Activated CD8-positive, alpha-beta T cell treated with anti-CD3 and anti-CD28 coated beads, Interleukin-2, amount 10 ng/mL, durations not matched to agents 7 days and 5 days (primary cell): ENCODE measurements at regions not wholly inside any gene's neighbourhood (a gene's known extent, or its start where the extent isn't known, plus 50 kb on each side); places are given as distances from the start of the nearest gene placed in this dataset.

Experiments used
- ATAC-seq: fragments of 150-1000 bp; cut with Tn5 transposase; one replicate; pipeline ENCODE4 v1.10.0; 2021; ENCODE audit warnings: moderate library complexity
- CTCF ChIA-PET: fragments of 350-600 bp; sonication (Branson Sonifier 250); formaldehyde crosslinking; loops from one replicate; lab custom pipeline; 2021; ENCODE audit warnings: antibody characterized with exemption; lab: Charles Lee
- POLR2A ChIA-PET: fragments of 350-600 bp; sonication (Branson Sonifier 250); formaldehyde crosslinking; loops from one replicate; lab custom pipeline; 2021; ENCODE audit warnings: antibody characterized with exemption; lab: Charles Lee
- DNase-seq: peaks from one replicate; pipeline ENCODE4 v3.0.0-alpha.2; 2020
- H3K27ac Mint-ChIP-seq: one replicate; pipeline ENCODE4 v1.8.0; 2021; ENCODE audit warnings: mild to moderate bottlenecking, mixed read lengths
- H3K27me3 Mint-ChIP-seq: one replicate; pipeline ENCODE4 v1.8.0; 2021; ENCODE audit warnings: low read depth, mixed read lengths
- H3K36me3 Mint-ChIP-seq: one replicate; pipeline ENCODE4 v1.8.0; 2021; ENCODE audit warnings: low read depth, mixed read lengths
- H3K4me1 Mint-ChIP-seq: one replicate; pipeline ENCODE4 v1.8.0; 2021; ENCODE audit warnings: low read depth, mixed read lengths
- H3K4me3 Mint-ChIP-seq: one replicate; pipeline ENCODE4 v1.8.0; 2021; ENCODE audit warnings: mild to moderate bottlenecking, mixed read lengths
- H3K9me3 Mint-ChIP-seq: one replicate; pipeline ENCODE4 v1.8.0; 2022; ENCODE audit warnings: mixed read lengths; ENCODE audit not compliant: insufficient read depth

DNA sequence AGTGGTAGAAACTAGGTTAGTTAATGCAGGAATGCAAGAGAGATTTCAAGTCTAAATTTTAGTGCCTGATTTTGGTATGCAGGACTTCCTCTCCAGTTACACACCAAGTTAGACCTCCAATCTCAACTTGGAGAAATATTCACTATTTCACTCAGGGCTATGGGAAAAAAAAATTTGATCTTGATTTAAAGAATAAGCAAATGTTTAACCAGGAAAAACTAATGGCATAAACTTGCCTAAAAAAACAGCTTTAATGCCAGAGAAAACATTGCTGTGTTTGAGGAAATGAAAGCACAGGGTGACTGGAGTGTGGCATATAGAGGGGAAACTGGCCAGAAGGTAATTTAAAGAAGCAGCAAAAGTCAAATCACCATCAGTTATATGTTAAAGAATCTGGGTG, 575.4 kb upstream of the LRRC4C start:
- Mint-ChIP-seq H3K4me1 (no peaks in the 10 kb centered on the region), H3K27me3 (no peaks in the 10 kb centered on the region), H3K9me3 (peaks cover 21% of the 10 kb centered on the region), H3K27ac (no peak overlapping the region), H3K36me3 (no peaks in the 10 kb centered on the region), H3K4me3 (no peak overlapping the region)
- ChIA-PET POLR2A (no interaction called here), CTCF (no interaction called here)
- no peak for DNase-seq
- ATAC-seq, result no peak

DNA sequence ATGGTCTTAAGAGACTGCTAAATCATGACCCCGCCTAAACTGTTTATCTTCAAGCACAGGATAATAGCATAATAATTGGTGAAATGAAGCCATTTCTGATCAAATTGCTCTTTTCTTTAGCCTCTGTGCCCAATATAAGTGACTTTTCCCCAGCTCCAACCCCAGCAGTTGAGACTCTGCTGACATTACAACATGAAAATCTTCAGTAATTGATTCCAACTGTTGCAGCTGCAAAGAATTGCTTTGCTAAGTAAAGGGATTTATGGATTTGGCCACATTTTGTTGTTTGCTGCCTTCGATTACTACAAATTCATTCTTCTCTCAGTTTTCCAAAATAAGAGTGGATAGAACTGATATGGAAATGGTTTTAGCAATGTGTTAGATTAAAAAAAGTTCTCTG, 576.7 kb upstream of the LRRC4C start:
- ATAC-seq (no peak), DNase-seq (no peak)
- ChIA-PET CTCF (no interaction called here), POLR2A (no interaction called here)
- Mint-ChIP-seq H3K4me3 (no peak overlapping the region), H3K4me1 (no peaks in the 10 kb centered on the region), H3K27me3 (no peaks in the 10 kb centered on the region), H3K36me3 (no peaks in the 10 kb centered on the region), H3K27ac (no peak overlapping the region), H3K9me3 (peaks cover 21% of the 10 kb centered on the region)

DNA sequence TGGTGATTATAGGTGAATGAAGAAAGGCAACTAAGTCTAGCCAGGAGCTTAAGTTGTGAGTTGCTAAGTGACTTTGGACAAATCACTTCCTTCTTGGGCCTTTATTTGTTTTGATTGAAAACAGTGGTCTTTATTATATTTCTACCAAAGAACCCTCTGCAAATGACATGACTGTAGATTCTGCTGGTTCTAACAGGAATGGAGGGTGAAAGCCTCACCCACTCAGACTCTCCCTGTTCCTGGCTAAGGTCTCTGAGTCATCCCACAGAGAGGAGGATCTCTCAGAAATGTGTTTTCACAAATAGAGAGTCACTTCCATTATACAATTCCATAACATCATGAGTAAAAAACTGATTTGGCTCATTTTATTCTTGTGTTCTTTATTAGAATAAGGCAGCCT, 583.9 kb upstream of the LRRC4C start:
- POLR2A ChIA-PET, result no interaction called here
- Mint-ChIP-seq H3K27me3 (no peaks in the 10 kb centered on the region), H3K36me3 (no peaks in the 10 kb centered on the region), H3K4me3 (no peak overlapping the region), H3K27ac (no peak overlapping the region), H3K4me1 (no peaks in the 10 kb centered on the region), H3K9me3 (peaks cover 21% of the 10 kb centered on the region)
- CTCF ChIA-PET, result no interaction called here
- ATAC-seq, result no peak
- no peak for DNase-seq

DNA sequence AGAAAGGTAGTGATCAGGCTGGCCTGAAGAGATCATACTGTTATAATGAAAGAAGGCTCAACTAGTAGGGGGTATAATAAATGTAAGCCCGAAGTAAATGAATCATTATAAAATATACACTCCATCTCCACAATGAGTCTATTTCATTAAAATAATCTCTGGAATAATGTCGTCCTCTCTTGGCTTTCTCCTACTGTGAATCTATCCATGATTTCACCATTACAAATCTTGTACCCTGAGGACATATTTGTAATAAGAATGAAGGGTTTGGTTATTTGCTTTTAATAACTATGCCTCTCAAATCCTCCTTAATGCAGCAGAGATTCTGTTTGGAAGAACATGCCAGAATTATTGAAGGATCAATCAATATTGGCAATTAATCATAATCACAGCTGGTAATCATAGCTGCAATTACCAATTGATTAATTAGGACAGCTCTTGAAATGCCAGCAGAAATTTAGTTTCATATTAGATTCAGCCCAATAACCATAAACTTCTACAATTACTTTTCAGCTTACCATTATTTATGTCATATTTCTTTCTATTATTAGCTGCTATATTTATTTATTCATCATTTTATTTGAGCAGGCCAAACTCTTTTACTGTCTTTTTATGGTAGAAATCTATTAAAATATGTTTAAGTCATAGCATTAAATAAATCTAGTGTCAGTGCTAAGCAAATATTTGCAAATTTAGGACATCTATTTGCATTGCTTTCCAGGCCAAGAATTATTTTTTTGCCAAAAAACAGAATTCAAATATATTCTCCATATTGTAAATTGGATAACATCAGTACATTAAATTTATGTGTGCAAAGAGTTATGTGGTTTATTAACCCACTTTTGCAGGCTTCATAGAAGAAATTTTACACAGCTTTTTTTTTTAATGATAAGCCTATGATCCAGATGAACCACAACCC, 588.4 kb upstream of the LRRC4C start:
- no peaks in the 10 kb centered on the region for H3K36me3 Mint-ChIP-seq
- CTCF ChIA-PET, result no interaction called here
- no peak overlapping the region for H3K27ac Mint-ChIP-seq
- no peaks in the 10 kb centered on the region for H3K4me1 Mint-ChIP-seq
- H3K27me3 Mint-ChIP-seq, result no peaks in the 10 kb centered on the region
- ATAC-seq (no peak), DNase-seq (no peak)
- H3K4me3 Mint-ChIP-seq, result no peak overlapping the region
- peaks cover 14% of the 10 kb centered on the region for H3K9me3 Mint-ChIP-seq
- POLR2A ChIA-PET, result no interaction called here

DNA sequence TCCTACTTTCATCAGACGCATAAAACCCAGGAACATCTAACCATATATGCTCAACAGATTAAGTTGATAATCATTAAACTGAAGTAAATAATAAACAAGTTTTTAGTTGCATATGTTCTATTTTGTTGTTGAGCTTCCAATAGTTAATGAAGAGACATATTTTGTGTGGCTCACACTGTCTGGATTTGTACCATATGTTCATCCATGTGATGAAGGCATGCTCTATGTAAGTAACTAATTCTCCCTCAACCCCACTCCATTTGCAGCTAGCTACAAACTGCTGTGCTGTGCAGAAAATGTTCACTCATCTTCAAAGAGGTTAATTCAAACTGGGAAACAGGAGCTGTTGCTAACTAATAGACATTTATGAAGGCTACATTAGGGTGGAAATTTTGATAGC, 589.7 kb upstream of the LRRC4C start:
- Mint-ChIP-seq H3K4me1 (no peaks in the 10 kb centered on the region), H3K27me3 (no peaks in the 10 kb centered on the region), H3K27ac (no peak overlapping the region), H3K36me3 (no peaks in the 10 kb centered on the region), H3K4me3 (no peak overlapping the region), H3K9me3 (peaks cover 14% of the 10 kb centered on the region)
- POLR2A ChIA-PET, result no interaction called here
- no peak for ATAC-seq
- CTCF ChIA-PET, result no interaction called here
- DNase-seq, result no peak

DNA sequence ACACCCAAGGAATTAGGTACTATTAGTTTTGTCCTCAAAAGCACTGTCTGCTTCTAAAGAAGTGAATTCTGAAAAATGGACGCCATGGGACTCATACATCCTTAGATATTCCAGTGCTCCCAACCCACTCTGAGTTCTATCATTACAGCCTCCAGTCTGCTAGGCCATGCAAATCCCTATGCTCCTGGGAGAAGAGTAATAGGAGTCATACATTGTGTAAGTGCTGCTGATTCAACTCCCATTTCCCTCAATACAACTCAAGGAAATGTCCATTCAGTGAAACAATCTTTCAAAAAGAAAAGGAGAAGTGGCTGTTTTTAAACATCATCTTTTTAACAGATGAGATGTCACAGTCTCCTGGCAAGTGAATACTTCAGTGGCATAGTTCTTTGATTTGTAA, 590.2 kb upstream of the LRRC4C start:
- CTCF ChIA-PET, result no interaction called here
- H3K27me3 Mint-ChIP-seq, result no peaks in the 10 kb centered on the region
- DNase-seq, result no peak
- ATAC-seq, result no peak
- H3K4me3 Mint-ChIP-seq, result no peak overlapping the region
- H3K9me3 Mint-ChIP-seq, result peaks cover 15% of the 10 kb centered on the region
- no peak overlapping the region for H3K27ac Mint-ChIP-seq
- no peaks in the 10 kb centered on the region for H3K4me1 Mint-ChIP-seq
- no peaks in the 10 kb centered on the region for H3K36me3 Mint-ChIP-seq
- POLR2A ChIA-PET, result no interaction called here

DNA sequence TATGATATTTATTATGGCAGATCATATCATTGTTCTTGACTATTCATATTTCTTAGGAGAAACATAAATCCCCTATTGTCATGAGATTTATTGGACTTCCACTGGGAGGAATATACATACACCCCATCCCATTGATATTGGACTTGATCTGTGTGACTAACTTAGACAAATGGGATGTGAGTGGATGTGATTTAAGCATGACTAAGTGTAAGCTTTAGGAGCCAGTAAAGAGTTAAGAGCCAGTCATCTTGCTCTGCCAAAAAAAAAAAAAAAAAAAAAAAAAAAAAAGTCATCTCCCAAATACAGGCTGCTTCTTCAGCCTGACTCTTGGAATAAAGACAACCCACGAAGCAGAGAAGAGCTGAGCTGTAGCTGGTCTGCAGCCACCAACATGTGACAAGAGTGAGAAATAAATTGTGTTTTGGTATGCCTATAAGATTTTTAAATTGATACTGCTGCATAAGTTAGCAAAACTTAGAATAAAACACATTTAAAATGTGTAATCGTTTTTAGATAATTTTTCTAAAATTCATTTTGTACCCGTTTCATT, 595.0 kb upstream of the LRRC4C start:
- no peak for ATAC-seq
- DNase-seq, result no peak
- POLR2A ChIA-PET, result no interaction called here
- CTCF ChIA-PET, result no interaction called here
- H3K27me3 Mint-ChIP-seq, result no peaks in the 10 kb centered on the region
- no peaks in the 10 kb centered on the region for H3K4me1 Mint-ChIP-seq
- H3K4me3 Mint-ChIP-seq, result no peak overlapping the region
- peaks cover 9% of the 10 kb centered on the region for H3K9me3 Mint-ChIP-seq
- H3K36me3 Mint-ChIP-seq, result no peaks in the 10 kb centered on the region
- H3K27ac Mint-ChIP-seq, result no peak overlapping the region

DNA sequence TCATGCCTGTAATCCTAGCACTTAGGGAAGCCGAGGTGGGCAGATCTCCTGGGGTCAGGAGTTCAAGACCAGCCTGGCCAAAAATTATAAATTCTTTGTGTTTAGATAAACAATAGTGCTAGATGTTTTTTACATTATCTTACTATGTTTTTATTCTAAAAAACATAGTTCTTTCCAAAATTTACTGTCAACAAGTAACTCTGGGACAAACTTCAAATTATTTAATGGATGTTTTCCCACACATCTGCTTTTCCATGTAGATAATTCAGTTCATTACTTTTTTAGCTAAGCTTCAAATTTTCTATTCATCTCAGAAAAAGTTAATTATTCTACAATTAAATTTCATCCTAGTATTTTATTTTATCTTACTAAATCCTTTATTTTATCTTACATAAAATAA, 596.2 kb upstream of the LRRC4C start:
- no peak overlapping the region for H3K27ac Mint-ChIP-seq
- H3K36me3 Mint-ChIP-seq, result no peaks in the 10 kb centered on the region
- no peaks in the 10 kb centered on the region for H3K27me3 Mint-ChIP-seq
- peaks cover 9% of the 10 kb centered on the region for H3K9me3 Mint-ChIP-seq
- ATAC-seq (no peak), DNase-seq (no peak)
- ChIA-PET CTCF (no interaction called here), POLR2A (no interaction called here)
- H3K4me3 Mint-ChIP-seq, result no peak overlapping the region
- H3K4me1 Mint-ChIP-seq, result no peaks in the 10 kb centered on the region

DNA sequence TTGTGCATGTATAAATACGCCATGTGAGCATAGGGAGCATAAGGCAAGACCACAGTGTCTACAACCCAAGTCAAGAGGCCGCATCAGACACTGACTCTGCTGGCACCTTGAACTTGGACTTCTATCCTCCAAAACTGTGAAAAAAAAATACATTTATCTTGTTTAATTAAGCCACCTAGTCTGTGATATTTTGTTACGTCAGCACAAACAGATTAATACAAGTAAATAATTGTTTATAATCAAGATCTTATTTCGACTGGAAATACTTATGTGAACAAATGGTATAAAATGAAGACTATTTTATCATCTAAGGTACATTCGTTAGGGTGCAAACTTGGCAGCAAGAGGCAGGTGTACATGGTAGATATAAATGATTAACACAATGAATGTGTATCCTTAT, 599.3 kb upstream of the LRRC4C start:
- H3K36me3 Mint-ChIP-seq, result no peaks in the 10 kb centered on the region
- H3K4me3 Mint-ChIP-seq, result no peak overlapping the region
- H3K27me3 Mint-ChIP-seq, result no peaks in the 10 kb centered on the region
- no peak overlapping the region for H3K27ac Mint-ChIP-seq
- DNase-seq (no peak), ATAC-seq (no peak)
- H3K9me3 Mint-ChIP-seq, result peaks cover 15% of the 10 kb centered on the region
- ChIA-PET CTCF (no interaction called here), POLR2A (no interaction called here)
- H3K4me1 Mint-ChIP-seq, result no peaks in the 10 kb centered on the region

DNA sequence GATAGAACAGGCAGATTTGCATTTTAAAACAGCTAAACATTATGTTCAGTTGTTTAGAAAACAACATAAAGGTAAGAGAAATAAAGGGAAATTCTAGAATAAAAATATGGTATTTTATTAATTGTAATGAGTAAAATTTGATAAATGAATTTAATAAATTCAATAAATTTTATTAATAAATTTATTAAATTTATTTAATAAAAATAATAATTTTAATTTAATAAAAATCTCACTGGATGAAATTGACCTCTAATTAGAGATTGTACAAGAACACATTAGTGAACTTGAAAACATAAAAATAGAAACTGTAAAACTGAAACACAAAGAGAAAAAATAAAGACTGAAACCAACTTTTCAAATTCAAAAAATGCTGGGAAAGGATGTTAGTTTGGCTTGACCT, 605.7 kb upstream of the LRRC4C start:
- Mint-ChIP-seq H3K27ac (no peak overlapping the region), H3K4me1 (no peaks in the 10 kb centered on the region), H3K9me3 (peaks cover 19% of the 10 kb centered on the region), H3K4me3 (no peak overlapping the region), H3K36me3 (no peaks in the 10 kb centered on the region), H3K27me3 (no peaks in the 10 kb centered on the region)
- ChIA-PET POLR2A (no interaction called here), CTCF (no interaction called here)
- no peak for ATAC-seq
- DNase-seq, result no peak

DNA sequence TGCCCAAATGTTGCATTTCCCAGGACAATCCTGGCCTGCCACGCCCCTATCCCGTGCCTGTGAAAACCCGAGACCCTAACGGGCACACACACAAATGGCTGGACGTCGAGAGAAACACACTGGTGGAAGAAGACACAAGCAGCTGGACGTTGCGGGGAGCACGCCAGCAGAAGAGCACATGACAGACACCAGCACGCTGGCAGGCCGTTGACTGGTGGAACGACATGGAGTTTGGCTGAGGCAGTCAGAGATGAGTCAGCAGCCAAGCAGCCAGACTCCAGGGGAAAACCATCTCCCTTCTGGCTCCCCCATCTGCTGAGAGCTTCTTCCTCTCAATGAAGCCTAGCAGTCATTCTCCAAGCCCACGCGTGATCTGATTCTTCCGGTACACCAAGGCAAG, 606.7 kb upstream of the LRRC4C start:
- no peaks in the 10 kb centered on the region for H3K27me3 Mint-ChIP-seq
- CTCF ChIA-PET, result no interaction called here
- ATAC-seq (no peak), DNase-seq (no peak)
- no peak overlapping the region for H3K4me3 Mint-ChIP-seq
- no peaks in the 10 kb centered on the region for H3K36me3 Mint-ChIP-seq
- H3K27ac Mint-ChIP-seq, result no peak overlapping the region
- POLR2A ChIA-PET, result no interaction called here
- H3K4me1 Mint-ChIP-seq, result no peaks in the 10 kb centered on the region
- H3K9me3 Mint-ChIP-seq, result peaks cover 19% of the 10 kb centered on the region

DNA sequence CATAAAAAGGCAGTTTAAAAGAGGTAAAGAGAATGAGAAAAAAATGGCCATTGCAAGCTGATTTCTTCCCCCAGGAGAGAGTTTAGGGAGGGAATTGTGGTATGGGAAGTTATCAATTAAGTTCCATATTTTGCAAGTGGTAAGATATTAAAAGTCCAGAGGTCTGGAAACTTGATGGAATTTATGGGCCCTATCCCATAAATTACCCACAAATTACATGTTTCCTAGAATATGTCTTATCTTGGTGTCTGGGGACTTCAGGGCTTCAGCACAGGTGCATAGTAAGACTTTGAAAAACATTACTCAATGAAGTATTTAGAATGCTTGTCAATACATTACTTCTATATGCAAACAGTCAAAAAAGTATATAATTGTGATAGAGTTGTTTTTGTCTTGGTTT, 614.9 kb upstream of the LRRC4C start:
- POLR2A ChIA-PET, result no interaction called here
- no peak for DNase-seq
- Mint-ChIP-seq H3K27ac (no peak overlapping the region), H3K27me3 (no peaks in the 10 kb centered on the region), H3K4me3 (no peak overlapping the region), H3K9me3 (peaks cover 9% of the 10 kb centered on the region), H3K36me3 (no peaks in the 10 kb centered on the region), H3K4me1 (no peaks in the 10 kb centered on the region)
- ATAC-seq, result no peak
- CTCF ChIA-PET, result no interaction called here
